C4-2B (cell line): ENCODE measurements at regions not wholly inside any gene's neighbourhood (a gene's known extent, or its start where the extent isn't known, plus 50 kb on each side); places are given as distances from the start of the nearest gene placed in this dataset.

Experiments
- ZFX ChIP-seq: fragments of 450-650 bp; IDR thresholded peaks from 2 replicates; pipeline ENCODE4 v1.6.1; 2017
- TF ChIP-seq, protein P1 (sequence below): fragments of 450-650 bp; conservative IDR thresholded peaks from 2 replicates; pipeline ENCODE4 v1.5.1; 2017; ENCODE audit warnings: mild to moderate bottlenecking

DNA sequence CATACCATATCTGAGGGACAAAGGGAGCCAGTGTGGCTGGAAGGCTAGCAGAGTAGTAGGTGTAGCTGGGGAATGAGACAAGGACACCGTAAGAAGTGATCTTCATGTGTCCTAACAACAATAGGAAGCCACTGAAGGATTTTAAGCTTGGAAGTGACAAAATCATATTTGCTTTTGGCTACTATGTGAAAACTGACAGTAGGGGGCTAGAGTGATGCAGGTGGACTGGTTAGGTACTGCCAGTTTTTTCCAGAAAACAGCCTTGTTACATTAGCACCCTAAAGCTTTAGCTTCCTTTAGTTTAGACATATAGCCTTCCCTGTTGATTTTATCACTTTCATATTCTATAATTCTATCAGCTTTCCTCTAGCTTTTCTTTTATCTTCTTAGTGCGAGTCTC, 637.1 kb downstream of the ANKRD7 start:
- TF ChIP-seq, protein P1, sequence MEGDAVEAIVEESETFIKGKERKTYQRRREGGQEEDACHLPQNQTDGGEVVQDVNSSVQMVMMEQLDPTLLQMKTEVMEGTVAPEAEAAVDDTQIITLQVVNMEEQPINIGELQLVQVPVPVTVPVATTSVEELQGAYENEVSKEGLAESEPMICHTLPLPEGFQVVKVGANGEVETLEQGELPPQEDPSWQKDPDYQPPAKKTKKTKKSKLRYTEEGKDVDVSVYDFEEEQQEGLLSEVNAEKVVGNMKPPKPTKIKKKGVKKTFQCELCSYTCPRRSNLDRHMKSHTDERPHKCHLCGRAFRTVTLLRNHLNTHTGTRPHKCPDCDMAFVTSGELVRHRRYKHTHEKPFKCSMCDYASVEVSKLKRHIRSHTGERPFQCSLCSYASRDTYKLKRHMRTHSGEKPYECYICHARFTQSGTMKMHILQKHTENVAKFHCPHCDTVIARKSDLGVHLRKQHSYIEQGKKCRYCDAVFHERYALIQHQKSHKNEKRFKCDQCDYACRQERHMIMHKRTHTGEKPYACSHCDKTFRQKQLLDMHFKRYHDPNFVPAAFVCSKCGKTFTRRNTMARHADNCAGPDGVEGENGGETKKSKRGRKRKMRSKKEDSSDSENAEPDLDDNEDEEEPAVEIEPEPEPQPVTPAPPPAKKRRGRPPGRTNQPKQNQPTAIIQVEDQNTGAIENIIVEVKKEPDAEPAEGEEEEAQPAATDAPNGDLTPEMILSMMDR = no peak
- TF ChIP-seq ZFX = no peak
